C1 segment of cervical spinal cord (tissue), 14 donors: ENCODE measurements at regions not wholly inside any gene's neighbourhood (a gene's known extent, or its start where the extent isn't known, plus 50 kb on each side); places are given as distances from the start of the nearest gene placed in this dataset.

Experiments used
- DNase-seq, 14 donors: peaks; one replicate each; lab custom pipeline; 2025; lab: John Stamatoyannopoulos, UW

DNA sequence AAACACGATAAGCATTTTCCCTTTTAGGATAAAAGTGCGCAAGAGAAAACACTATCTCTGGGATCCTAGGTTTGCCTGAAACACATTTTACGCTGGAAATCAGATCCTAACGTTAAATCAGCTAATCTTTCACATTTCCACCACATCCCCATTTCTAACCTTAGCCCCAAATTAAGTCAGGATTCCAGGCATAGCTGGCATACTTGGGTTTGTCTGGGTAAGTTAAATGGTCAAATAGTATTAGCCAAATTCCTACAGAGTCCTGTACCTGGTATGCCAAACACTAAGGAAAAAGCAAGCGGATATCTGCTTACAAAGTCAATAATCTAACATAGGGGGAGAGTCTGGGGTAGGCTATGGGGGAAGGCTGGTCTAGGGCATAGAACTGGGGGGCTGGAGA, 557.4 kb upstream of the ZFHX3 start:
- no peak for DNase-seq

DNA sequence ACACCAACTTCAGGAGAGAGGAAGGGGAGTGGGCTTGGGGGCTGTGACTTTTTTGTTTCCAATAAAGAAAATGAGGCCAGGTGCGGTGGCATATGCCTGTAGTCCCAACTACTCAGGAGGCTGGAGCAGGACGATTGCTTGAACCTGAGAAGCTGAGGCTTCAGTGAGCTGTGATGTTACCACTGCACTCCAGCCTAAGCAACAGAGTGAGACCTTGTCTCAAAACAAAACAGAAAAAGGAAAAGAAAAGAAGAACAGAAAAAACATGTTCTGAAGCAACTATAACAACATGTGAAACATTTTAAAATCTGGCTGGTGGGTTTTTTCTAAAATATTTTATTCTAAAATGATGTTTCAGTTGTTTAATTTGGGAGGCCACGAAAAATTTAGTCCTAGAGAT, 554.0 kb upstream of the ZFHX3 start:
- no peak for DNase-seq

DNA sequence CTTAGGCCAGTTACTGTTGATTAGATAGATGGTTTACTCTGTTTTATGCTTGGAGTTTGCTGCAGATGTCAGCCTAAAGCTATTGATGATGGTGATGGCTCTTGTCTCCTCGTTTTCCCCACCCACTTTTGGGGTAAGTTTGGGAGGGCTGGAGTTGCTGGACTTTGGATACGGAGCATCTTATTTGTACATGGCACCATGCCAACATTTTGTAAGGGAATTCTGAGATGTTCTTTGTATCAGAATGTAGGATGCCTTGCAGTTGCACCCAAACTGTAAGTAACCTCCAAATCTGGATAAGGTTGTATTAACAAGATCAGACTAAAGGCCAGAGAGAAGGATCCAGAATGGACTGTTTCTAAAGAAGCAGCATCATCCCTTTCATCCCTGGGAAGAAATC, 551.9 kb upstream of the ZFHX3 start:
- DNase-seq = no peak

DNA sequence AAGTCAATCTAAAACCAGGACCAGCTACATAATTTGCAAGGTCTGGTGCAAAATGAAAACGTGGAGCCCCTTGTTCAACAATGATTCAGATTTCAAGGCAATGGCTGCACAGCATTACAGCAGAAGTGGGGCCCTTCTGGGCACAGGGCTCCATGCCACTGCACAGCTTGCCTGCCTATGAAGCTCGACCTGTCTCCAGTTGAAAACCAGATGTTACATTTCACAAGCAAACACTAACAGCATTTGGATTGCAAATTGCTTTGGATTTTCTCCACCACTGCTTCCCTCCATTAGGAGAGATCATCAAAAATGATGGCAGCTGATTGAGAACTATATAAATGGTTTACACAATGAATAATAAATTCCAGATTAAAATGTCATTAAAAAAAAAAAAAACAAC, 551.4 kb upstream of the ZFHX3 start:
- no peak for DNase-seq

DNA sequence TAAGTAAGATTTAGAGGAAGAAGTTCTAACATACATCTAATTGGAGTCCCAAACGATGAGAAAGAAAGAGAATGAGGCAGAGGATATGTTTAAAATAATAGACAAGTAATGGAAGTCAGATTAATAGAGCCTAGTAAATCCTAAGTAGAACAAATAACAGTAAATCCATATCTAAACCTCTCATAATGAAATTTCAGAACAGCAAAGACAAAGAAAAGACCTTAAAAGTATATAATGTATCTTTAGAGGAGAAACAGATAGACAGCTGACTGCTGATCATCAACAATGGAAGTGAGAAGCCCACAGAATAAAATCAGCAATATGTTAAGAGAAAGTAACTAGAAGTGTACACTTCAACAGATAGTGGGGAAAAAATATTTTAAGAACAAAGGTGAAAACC, 536.2 kb upstream of the ZFHX3 start:
- no peak for DNase-seq

DNA sequence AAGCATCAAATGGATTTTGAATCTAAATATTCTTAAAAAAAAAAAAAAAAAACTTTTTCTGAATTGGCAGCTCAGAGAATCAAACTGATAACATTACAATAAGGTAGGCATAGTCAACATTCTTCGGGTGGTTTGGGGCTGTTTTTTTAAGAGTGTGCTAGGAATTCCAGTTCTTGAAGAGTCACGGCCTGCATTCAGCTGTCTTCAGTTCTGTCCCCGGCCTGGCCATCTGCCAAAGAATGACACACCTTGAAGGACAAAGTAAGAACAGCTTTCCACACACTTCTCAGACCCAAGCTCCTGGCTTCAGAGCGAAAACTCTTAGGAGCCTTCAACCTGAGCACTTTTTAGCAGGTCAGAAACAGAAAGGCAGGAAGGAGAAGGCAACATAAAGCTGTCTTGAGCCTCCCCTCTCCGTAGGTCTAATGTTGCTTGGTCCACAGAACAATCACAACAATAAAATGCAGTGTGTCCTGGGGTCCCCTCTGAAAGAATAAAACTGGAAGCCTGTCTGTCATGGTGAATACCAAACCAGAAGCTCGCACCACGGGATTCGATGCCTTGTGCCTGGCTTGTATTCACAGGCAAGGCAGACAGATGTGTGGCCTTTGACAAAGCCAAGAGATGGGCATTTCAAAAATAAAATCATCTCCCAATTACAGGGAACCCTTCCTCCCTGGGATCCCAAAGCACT, 524.4 kb upstream of the ZFHX3 start:
- peak in 1 of 14 donors; percentile 1 for DNase-seq

DNA sequence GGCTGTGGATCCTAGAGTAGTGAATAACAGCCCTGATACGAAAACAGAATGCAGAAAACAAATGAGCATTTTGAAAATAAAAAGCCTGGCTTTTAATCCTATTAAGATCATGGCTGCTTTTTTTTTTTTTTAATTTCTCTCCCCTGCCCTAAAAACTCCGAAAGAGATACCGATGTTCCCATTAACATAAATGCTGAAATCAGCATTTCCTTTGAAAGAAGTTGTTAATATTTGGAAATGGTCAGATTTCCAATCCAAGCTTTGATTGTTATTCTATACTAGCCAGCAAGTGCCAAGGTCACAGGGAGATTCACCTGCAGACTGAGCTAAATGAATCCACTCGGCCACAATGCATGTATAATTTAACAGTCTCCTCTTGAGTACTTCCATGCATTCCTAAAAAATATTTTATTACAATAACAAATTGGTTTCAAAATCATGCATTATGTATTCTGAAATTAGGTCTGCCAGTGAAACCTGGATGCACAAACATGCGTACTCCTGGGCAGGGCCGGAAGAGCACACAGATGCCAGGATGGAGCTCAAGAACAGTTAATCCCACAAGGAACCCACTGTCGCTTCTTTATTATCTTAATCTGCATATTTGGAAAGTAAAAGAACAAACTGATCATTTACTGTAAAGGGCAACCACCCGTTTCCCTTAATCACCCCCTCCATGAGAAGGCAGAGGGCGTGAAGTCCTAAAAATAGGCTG, 521.5 kb upstream of the ZFHX3 start:
- no peak for DNase-seq

DNA sequence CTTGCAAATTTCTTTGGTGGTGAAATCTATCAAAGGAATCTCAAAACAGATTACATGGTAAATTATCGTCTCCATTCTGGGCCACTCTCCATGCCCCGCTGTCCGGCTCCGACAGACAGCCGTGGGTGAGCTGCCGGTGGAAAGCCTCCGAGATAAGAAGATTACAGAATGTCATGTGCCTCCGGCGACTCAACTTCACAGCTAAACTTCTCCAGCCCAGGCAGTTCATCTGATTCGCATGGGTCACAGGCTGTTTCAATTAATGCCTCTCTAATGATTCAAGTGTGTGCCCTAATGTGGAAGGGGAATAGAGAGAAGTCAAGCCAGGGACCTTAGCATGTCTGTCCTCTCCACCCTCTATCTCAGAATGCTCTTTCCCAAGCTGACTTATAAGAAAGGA, 520.8 kb upstream of the ZFHX3 start:
- DNase-seq = no peak

DNA sequence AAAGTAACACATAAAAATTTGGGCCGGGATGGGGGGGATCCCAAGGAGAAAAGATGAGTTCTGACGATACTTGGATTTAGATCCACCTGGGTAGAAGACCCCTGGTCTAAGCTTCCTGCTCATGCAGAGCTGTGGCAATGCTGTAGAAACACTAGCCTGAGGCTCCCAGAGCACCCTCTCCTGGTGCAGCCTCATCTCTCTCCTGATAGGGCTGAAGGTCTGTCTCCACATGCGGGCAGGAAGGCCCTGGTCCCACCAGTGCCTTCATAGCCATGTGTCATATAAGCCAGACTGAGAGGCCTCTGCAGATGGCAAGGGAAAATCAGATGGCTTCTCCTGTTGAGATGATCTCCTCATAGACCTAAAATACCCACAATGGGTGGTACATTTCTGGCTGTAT, 518.0 kb upstream of the ZFHX3 start:
- DNase-seq = no peak

DNA sequence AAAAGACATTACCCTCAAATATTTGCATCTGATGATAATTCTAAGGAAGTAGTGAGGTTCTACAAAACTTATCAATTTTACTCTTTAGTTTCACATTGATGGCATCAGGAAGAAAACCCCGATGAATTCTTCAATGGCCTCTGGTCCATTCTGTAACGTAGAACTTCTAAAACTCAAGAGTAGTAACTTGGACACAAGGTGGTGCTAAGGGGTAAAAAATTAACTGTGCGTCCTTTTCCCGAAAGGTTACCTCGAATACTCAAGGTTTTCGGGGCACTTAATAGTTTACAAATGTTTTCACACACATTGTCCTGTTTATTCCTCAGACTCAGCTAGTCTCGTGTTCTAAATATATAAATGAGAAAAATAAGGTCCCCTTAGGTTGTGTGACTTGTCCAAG, 517.3 kb upstream of the ZFHX3 start:
- no peak for DNase-seq

DNA sequence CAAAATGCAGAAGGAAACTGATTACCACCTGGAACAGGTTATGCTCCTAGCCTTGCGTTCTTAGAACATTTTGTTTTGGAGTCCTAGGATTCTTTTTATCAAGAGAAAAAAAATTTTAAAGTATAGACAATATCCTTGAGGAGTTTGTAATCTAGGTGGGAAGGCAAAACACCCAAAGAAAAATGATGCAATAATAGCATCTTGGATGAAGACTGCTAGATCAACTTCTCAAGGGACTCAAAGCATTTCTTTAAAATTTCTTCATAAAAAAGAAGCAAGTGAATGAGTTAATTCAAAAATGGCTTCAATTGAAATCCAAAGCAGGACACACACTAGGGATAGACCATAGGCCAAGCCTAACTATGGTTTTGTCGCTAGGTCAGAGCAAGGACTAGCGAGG, 515.8 kb upstream of the ZFHX3 start:
- DNase-seq = no peak

DNA sequence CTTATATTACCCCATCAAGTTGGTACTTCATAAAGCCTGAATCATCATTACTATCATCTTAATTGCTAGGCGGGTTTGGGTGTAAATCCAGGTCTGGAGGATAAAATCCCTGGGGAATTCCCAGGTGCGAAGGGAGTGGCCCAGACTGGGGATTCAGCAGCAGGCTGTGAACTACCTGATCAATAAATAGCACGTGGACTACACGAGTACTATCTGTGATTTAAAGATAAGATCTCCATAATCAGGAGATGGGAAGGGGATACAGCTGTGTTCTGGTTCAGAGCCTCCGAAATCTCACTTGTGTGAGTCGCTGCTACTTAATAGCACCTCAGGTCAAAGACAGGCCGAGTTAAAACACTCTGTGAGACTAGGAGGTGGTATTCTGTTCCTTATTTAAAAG, 512.6 kb upstream of the ZFHX3 start:
- DNase-seq = no peak

DNA sequence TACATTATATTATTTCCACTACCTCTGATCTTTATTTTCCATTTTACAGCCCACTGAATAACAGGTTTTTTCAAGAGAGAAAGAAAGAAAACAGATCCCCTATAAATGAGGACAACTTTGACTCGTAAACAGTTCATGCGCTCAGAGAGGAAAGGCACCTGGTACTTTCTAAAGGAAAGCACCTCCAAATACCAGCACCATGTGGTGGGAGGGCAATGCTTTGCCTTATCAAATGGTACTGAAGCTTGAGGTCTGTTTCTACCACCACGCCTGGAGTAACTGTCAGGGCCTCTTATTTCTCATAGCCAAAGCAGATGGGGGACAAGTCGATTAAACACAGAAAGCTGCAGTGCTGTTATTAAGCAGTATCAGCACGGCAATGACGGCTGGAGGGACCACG, 510.3 kb upstream of the ZFHX3 start:
- DNase-seq = no peak

DNA sequence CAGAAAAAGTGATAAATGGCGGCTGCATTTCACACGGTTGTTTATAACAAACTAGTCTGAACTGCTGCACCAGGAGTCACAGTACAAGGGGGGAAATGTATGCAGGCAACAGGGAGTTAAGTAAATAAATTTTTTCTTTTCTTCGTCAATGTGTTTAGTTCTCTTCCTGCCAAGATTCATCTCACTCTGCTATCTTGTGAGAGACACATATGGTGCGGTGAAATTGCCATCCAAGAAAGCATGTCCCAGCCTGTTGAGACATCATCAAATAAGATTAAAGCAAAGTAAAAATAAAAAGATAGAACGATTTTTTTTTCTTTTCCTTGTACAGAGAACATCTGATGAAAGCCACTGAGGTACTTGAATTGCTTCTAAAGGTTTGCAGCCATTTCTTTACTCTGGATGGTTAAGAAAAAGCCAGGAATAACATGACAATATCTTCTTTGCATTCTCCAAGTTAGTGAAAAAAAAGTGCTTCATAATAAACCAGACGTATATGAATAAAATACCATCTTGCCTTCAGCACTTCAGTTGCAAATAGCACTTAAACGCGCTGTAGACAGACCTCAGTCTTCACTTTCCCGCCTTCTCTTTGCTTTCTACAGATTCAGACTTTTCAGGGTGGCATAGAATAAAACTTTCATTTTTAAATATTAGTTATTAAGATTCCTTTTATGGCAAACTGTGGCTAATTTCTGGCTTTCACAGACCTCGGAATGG, 506.2 kb upstream of the ZFHX3 start:
- no peak for DNase-seq

DNA sequence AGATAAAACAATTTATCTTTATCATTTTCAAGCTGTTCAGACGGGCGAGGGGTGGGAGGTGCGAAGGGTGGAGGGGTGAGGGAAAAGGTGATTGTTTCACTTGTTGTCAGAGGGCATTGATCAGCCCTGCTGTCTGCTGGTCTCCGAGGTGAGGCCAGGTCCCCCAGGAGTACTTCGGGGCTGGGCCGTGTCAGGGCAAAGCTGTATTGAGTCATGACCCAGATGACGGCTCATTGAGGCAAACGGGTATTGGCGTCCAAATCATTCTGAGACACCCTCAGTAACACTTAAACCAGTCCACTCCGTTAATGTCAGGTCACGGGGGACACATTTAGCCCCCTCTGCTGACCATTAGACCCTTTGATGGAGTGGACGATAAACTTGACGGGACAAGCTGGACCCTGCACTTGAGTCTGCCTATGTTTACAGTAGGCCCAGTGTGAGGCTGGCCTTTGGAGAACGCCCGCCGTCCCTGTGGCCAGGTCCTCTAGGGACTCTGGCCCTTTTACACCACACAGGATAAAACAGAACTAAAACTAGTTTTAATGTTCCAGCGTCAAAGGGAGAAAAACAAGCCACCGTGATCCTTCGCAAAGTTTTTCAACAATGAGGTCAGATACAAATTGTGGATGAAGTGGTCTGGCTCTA, 502.2 kb upstream of the ZFHX3 start:
- no peak for DNase-seq

DNA sequence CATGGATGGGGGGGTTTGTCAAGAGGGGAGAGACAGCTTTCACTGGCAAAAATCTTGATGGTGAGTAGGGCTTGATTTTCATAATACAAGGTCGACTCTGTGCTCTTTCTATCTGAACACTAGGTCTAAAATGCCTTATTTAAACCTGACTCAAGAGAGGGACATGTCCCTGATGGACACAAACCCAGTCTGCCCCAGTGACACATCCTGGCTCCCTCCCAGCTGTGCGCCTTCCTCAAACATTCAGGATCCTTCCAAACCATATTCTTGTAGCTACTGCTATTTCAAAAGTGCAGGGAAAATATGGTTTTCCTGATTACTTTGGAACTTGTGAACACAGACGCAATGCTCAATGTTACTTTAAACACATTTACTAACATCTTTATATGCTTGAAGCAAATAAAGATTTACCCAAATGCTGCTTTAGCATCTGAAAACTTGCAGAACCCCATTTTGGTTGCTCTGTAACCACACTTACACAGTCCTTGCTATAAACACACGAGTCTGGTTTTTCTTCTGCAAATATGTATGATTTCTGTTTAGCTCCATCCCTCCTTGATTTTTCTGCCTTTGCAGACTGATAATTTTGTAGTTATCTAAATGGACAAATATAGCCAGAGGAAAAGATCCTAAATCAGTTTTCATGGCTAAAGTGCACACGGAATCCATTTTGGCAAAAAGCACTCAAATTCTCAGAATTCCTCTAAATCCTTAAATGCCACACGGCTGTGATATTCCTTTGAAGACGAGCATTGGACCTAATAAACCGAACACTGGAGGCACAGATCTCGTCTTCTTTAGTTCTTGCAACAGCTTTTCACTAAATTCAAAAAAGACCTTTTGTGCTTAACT, 499.9 kb upstream of the ZFHX3 start:
- no peak for DNase-seq

DNA sequence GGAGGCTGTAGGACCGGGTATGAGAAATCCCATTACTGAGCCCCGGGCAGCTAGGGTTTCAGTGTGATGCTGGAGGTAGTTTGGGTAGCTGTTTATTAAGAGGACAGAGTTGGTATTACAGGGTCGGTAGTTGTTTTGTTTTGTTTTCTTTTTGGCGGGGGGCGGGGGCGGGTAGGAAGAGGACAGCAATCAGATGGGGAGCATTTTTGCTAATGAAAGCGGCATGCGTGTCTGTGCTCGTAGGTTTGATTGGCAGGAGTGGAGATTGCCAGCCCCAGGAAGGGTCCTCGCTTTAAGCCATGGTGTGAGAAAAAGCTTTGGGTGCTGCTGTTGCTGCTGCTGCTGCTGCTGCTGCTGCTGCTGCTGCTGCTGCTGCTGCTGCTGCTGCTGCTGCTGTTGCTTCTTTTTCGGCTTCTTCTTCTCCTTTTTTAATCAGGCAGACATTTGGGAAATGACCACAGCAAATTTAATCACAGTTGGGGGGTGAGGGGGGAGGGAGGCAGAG, 498.5 kb upstream of the ZFHX3 start:
- no peak for DNase-seq

DNA sequence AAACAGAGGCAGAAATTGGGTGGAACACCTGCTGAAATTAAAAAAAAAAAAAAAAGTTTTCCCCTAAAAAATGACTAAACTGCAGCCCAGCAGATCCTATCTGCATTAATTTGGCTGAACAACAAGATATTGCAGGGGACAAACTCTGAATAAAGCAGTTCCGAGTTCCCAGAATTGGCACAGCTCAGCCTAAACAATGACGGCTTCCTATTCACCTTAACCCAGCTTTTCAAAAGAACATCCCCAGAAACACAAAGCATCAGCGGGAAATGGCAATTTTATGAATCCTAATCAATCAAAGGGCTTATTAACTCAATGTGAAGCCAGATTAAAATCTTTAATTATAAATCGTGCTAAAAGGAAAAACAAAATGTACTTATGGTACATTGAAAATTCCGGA, 497.8 kb upstream of the ZFHX3 start:
- DNase-seq = no peak

DNA sequence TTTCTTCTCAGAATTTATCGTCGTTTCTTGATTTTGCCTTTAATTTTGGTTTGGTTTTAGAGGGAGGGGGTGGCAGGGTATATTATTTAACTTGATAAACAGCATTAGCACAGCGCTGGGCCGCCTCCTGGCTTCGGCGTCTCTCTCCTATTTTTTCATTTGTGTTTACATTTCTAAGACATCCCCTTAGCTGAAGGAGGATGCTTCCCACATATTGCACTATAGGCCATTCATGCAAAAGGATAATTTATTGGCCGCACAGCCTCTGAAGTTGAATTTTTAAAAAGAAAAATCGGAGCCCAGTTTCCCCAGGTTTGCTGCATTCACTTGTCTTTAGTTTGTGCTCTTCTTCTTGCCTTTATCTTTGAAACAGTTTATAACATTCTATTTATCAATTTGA, 497.4 kb upstream of the ZFHX3 start:
- DNase-seq = no peak

DNA sequence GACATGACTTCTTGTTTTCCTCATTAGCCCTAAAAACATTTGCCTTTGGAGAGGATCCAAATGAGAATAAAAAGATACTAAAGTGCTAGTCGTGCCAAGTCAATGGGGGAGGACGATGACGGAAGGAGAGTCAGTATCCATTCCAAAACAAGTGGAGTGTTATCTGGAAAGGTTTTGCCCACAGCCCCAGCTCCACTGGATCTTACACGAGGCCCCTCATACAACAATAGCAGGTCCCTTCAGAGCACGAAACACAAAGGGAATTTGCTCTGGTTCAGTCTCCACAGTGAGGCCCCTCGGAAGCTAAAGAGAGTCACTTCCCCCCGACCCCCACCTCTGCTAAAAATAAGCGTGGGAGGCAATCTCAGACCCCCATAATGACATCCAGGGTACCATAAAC, 496.9 kb upstream of the ZFHX3 start:
- no peak for DNase-seq

DNA sequence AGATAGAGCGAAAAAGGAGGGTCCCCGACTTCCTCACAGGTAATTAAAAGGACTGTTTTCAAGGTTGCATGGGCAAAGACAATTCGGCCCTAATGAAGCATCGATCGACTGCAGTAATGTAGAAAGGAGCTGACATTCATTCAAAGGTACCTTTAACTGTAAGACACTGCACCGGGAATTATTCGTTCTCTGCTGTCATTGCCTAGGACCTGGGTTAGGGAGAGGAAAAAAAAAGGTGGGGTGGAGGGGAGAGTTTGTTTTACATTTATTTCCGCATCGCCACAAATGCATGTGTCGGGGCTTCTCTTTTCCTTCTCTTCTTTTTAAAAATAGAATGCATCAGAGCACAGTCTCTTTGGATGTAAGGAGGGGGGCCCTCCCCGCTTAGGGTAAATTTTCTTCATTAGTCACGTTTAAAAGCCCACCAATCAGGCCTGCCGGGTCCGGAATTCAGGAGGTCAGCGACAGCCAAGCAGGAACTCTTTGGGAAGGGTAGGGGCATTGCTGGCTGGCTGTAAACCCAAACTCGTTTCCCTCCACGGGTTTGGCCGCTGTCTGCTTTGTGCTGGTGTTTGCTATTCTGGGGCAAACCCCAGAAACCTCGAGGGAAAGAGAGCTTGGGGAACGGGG, 496.2 kb upstream of the ZFHX3 start:
- no peak for DNase-seq
